ENCODE measurements at regions not wholly inside any gene's neighbourhood (a gene's known extent, or its start where the extent isn't known, plus 50 kb on each side); places are given as distances from the start of the nearest gene placed in this dataset.
"Not testable (repeated sequence)": the region's sequence is repeated elsewhere in the genome, so short reads cannot be mapped to it uniquely, and the experiment has no call there.

DNA sequence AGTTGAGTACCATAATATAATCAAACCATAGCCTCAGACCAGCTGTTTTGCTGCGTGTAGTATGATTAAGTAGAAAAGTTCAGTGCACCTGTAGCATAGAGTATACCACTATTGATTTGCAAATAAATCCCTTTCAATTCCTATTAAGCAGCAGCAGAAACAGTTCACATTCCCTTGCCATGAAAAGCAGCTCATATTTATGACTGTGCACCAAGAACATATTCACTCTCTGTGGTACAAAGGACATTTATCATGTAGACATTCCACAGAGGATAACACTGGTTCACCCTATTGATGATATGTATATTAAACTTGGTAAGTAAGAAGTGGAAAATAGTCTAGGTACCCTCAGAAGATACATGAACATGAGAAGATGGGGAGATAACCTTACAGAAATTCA is 1689.1 kb upstream of the CDH6 start:
- H3K36me3 Mint-ChIP-seq, result no peaks in the 10 kb centered on the region
- H3K27me3 Mint-ChIP-seq, result no peaks in the 10 kb centered on the region
- POLR2A ChIA-PET, result no interaction called here
- DNase-seq (no peak), ATAC-seq (ENCODE audit: low read depth) (no peak)
- H3K27ac Mint-ChIP-seq, result no peak overlapping the region
- peaks cover 8% of the 10 kb centered on the region for H3K9me3 Mint-ChIP-seq
- H3K4me1 Mint-ChIP-seq, result no peaks in the 10 kb centered on the region
- H3K4me3 Mint-ChIP-seq, result no peak overlapping the region

DNA sequence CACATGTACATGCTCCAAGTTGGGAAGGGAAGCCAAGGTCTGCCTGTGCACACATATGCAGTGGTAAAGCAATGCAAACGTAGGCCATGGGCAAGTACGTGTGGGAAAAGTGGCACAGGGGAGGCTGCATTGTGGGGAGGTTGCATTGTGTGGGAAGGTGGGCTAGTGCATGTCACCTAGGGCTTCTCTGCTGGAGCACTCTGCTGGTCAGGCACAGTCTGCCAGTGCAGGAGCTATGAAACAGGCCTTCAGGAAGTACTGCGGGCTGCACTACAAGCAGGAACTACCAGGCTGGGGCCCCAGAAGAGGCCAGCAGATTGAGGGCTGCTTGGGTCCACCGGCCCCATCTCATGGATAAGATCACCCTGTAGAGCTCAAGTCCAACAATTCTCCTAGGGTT is 1694.6 kb upstream of the CDH6 start:
- DNase-seq (no peak), ATAC-seq (ENCODE audit: low read depth) (no peak)
- no peaks in the 10 kb centered on the region for H3K36me3 Mint-ChIP-seq
- H3K9me3 Mint-ChIP-seq, result peaks cover 12% of the 10 kb centered on the region
- no peak overlapping the region for H3K27ac Mint-ChIP-seq
- no peaks in the 10 kb centered on the region for H3K4me1 Mint-ChIP-seq
- POLR2A ChIA-PET, result no interaction called here
- no peaks in the 10 kb centered on the region for H3K27me3 Mint-ChIP-seq
- H3K4me3 Mint-ChIP-seq, result no peak overlapping the region

DNA sequence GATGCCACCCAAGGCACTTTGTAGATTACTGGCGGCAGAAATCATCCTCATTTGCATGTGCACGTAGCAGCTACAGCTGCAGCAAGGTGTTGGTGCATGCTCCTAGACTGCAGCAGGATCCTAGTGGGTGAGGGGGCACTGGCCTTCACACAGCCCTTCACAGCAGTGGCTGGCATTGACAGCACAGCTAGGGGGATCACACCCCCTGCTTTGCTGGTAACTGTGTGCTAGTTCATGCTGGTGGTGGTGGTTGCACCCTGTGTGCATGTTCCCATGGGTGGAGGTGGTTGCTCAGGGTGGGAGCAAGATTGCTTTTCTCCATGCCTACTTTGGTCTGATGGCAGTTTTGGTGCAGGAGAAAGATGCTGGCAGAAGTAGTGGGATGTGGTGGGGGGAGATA is 1695.1 kb upstream of the CDH6 start:
- ATAC-seq (ENCODE audit: low read depth) (no peak), DNase-seq (no peak)
- Mint-ChIP-seq H3K4me3 (no peak overlapping the region), H3K4me1 (no peaks in the 10 kb centered on the region), H3K27ac (no peak overlapping the region), H3K27me3 (no peaks in the 10 kb centered on the region), H3K36me3 (no peaks in the 10 kb centered on the region), H3K9me3 (peaks cover 12% of the 10 kb centered on the region)
- POLR2A ChIA-PET, result no interaction called here

DNA sequence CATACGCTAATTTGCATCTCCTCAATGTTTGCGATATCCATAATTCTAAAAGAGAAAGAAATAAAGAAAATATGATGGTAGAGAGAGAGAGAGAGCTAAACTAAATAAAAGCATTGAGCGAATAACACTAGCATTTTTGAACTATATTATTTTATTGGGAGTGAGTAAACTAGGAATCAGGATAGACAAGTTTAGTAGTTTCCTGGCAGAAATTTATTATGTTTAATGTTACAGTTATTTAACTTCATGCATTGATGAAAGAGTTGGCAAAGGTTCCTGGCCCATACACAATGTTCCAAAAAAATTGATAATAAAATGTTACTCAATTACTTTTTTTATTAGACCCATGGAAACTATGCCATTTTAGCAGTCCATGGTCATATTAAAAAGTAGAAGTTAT is 1708.2 kb upstream of the CDH6 start:
- H3K27ac Mint-ChIP-seq, result no peak overlapping the region
- POLR2A ChIA-PET, result no interaction called here
- DNase-seq (no peak), ATAC-seq (ENCODE audit: low read depth) (no peak)
- no peaks in the 10 kb centered on the region for H3K4me1 Mint-ChIP-seq
- no peaks in the 10 kb centered on the region for H3K9me3 Mint-ChIP-seq
- no peak overlapping the region for H3K4me3 Mint-ChIP-seq
- H3K36me3 Mint-ChIP-seq, result no peaks in the 10 kb centered on the region
- H3K27me3 Mint-ChIP-seq, result no peaks in the 10 kb centered on the region

DNA sequence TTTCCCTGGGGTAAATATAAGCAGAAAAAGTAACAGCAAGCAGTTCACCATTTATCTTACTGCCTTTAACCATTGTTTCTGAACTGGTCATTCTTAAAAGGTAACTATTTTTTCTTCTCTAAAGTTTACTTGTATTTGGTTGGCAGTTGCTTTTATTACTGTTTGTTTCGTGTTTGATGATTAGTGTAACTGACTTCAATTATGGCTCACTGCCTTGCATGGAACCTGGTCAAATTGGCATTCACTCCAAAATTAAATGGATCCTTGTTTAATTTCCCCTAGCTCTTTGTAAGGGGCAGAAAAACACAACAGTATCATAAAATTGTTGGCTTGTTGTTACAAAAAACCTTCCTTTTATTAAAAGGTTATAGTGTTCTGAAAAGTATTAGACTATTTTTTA is 1723.9 kb upstream of the CDH6 start:
- peaks cover 4% of the 10 kb centered on the region for H3K9me3 Mint-ChIP-seq
- H3K4me1 Mint-ChIP-seq, result no peaks in the 10 kb centered on the region
- no peak for DNase-seq
- POLR2A ChIA-PET, result no interaction called here
- ATAC-seq (ENCODE audit: low read depth), result no peak
- H3K4me3 Mint-ChIP-seq, result no peak overlapping the region
- no peaks in the 10 kb centered on the region for H3K27me3 Mint-ChIP-seq
- H3K27ac Mint-ChIP-seq, result no peak overlapping the region
- no peaks in the 10 kb centered on the region for H3K36me3 Mint-ChIP-seq

DNA sequence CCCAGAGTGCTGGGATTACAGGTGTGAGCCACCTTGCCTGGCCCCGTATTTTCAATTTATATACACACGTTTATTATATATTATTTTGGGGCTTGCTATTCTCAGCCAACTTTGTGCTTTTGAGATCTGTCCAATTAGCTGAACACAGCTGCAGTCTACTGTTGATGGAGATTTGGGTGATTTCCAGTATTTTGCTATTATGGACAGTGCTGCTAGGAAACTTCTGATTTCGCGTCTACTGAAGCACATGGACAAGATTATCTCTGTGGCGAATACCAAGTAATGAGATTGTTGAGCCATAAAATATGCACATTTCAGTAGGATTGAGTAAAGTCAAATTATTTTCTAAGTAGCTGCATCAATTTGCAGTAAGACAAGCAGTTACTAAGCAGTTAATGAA is 1731.2 kb upstream of the CDH6 start:
- no peak overlapping the region for H3K27ac Mint-ChIP-seq
- ATAC-seq (ENCODE audit: low read depth), result no peak
- POLR2A ChIA-PET, result no interaction called here
- H3K4me1 Mint-ChIP-seq, result no peaks in the 10 kb centered on the region
- H3K27me3 Mint-ChIP-seq, result no peaks in the 10 kb centered on the region
- no peak for DNase-seq
- H3K9me3 Mint-ChIP-seq, result peaks cover under 1% of the 10 kb centered on the region
- no peaks in the 10 kb centered on the region for H3K36me3 Mint-ChIP-seq
- no peak overlapping the region for H3K4me3 Mint-ChIP-seq

DNA sequence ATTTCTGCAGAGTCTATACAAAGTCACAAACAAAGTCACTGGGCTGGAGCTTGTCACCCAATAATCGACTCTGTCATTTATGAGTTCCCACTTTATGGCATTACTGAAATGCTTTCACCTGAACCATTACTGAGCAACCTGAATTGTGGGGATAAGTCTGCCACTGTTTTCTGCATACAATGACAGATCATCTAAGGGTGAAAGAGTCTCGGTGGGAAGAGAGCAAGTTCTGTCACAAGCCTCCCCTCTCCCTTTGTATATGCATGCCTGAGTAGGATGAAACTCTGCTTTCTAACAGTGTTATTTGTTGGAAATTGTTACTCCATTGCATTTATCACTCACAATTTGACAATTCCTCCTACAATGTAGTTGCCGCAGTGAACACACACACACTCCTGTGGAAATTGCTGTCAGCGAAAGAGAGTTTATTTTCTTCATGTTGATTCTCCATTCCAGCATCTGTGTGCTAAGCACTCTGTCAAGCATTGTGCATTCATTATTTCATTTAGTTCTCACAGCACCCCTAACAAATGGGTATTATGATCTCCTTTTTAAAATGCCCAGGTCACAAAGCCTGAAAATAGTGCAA is 1732.4 kb upstream of the CDH6 start:
- Mint-ChIP-seq H3K4me3 (no peak overlapping the region), H3K27me3 (no peaks in the 10 kb centered on the region), H3K4me1 (no peaks in the 10 kb centered on the region), H3K27ac (no peak overlapping the region), H3K9me3 (peaks cover 2% of the 10 kb centered on the region), H3K36me3 (no peaks in the 10 kb centered on the region)
- POLR2A ChIA-PET, result no interaction called here
- ATAC-seq (ENCODE audit: low read depth) (no peak), DNase-seq (no peak)

DNA sequence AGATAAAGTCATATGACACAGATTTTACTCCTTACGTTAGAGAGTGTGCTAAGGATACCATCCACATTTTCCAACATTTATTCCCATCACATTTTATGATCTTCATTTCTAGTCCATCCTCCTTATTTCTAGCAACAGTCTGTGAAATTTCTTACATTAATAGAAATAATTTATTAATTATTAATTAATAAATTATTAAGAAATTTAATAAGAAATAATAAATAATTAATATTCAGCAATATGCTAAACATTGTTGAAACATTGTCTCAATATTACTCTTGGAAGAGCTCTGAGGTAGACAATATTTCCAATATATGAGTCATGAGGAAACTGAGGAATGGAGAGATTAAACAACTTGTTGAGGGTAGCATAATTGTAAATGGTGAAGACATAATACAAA is 1742.5 kb upstream of the CDH6 start:
- POLR2A ChIA-PET; H3K4me1 Mint-ChIP-seq; H3K27ac Mint-ChIP-seq; H3K4me3 Mint-ChIP-seq; H3K27me3 Mint-ChIP-seq; DNase-seq; H3K36me3 Mint-ChIP-seq; H3K9me3 Mint-ChIP-seq; ATAC-seq (ENCODE audit: low read depth): not testable (repeated sequence)

DNA sequence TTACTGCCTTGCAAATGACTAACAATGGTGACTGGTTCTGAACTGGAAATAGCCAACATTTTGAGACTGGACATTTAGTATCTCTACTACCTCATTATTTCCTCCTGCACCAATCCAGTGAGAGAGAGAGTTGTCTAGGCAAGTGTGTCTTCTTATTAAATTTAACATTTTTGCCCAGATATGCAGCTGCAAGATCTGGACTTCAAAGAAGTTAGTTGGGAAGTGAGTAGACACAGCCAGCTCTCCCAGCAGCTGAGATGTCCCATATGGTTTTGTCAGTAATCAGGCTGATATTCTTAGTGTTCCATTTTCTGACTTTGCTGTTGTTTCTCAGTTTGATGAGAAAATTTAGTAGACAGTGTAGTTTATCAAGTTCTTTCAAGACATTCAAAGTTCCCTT is 1778.8 kb upstream of the CDH6 start:
- no peaks in the 10 kb centered on the region for H3K27me3 Mint-ChIP-seq
- no peaks in the 10 kb centered on the region for H3K36me3 Mint-ChIP-seq
- H3K27ac Mint-ChIP-seq, result no peak overlapping the region
- ATAC-seq (ENCODE audit: low read depth) (no peak), DNase-seq (no peak)
- POLR2A ChIA-PET, result no interaction called here
- H3K4me1 Mint-ChIP-seq, result no peaks in the 10 kb centered on the region
- H3K4me3 Mint-ChIP-seq, result no peak overlapping the region
- no peaks in the 10 kb centered on the region for H3K9me3 Mint-ChIP-seq

DNA sequence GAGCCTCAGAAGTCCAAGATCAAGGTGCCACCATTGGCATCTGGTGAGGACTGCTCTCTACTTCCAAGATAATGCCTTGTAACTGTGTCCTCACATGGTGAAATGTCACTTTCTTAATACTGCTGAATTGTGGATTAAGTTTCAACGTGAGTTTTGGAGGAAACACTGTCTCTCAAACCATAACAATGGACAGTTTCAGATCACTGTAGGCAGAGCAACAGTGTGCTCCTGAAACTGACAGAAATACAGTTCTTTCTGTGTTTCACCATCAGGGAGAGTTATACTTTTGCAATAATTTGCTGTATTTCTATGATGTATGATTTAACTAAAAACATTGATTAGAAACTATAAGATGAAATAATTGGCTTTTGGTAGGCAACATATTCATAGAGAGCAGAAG is 1780.5 kb upstream of the CDH6 start:
- no peaks in the 10 kb centered on the region for H3K4me1 Mint-ChIP-seq
- H3K36me3 Mint-ChIP-seq, result no peaks in the 10 kb centered on the region
- POLR2A ChIA-PET, result no interaction called here
- no peak overlapping the region for H3K4me3 Mint-ChIP-seq
- no peak overlapping the region for H3K27ac Mint-ChIP-seq
- DNase-seq (no peak), ATAC-seq (ENCODE audit: low read depth) (no peak)
- no peaks in the 10 kb centered on the region for H3K9me3 Mint-ChIP-seq
- no peaks in the 10 kb centered on the region for H3K27me3 Mint-ChIP-seq

DNA sequence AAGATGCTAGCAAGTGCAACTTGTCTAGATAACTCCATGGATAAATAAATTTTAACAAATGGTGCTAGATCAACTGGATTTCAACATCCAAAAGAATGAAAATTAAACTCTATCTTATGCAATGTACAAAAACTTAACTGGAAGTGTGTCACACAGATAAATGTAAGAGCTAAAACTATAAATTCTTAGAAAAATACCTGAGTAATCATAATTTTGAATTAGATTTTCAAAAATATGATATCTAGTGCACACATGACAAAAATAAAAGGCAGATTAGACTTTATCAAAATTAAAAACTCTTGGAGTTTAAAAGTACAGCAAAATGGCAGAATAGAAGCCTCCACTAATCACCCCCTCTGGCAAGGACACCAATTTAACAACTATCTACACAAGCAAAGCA is 1791.2 kb upstream of the CDH6 start:
- H3K27me3 Mint-ChIP-seq, result no peaks in the 10 kb centered on the region

DNA sequence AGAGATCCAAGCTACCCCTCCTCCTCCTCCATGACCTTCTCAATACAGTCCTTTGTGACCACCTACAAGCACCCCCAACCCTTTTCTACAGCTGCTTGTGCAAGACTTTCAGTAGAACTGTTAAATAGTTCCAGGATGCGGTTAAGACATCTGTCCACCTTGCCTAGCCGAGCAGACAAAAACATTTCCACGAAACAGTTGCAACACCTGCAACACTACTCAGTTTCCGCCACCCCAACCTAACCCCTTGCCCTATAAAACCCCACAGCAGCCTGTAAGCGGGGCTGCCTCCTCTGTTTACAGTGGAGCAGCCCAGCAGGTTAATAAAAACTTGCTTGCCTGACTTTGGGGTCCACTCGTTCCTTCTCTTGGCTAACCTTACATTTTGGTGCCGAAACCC is 1803.5 kb upstream of the CDH6 start:
- DNase-seq (no peak), ATAC-seq (ENCODE audit: low read depth) (no peak)
- H3K9me3 Mint-ChIP-seq, result peaks cover 11% of the 10 kb centered on the region
- no peaks in the 10 kb centered on the region for H3K36me3 Mint-ChIP-seq
- no peak overlapping the region for H3K27ac Mint-ChIP-seq
- no peaks in the 10 kb centered on the region for H3K27me3 Mint-ChIP-seq
- no peaks in the 10 kb centered on the region for H3K4me1 Mint-ChIP-seq
- POLR2A ChIA-PET, result no interaction called here
- no peak overlapping the region for H3K4me3 Mint-ChIP-seq

More for the DNA sequence above, 1791.2 kb upstream of the CDH6 start:
- peaks cover 13% of the 10 kb centered on the region for H3K9me3 Mint-ChIP-seq
- DNase-seq (no peak), ATAC-seq (ENCODE audit: low read depth) (no peak)
- POLR2A ChIA-PET, result no interaction called here
- no peak overlapping the region for H3K27ac Mint-ChIP-seq
- no peaks in the 10 kb centered on the region for H3K4me1 Mint-ChIP-seq
- H3K36me3 Mint-ChIP-seq, result no peaks in the 10 kb centered on the region
- H3K4me3 Mint-ChIP-seq, result no peak overlapping the region

DNA sequence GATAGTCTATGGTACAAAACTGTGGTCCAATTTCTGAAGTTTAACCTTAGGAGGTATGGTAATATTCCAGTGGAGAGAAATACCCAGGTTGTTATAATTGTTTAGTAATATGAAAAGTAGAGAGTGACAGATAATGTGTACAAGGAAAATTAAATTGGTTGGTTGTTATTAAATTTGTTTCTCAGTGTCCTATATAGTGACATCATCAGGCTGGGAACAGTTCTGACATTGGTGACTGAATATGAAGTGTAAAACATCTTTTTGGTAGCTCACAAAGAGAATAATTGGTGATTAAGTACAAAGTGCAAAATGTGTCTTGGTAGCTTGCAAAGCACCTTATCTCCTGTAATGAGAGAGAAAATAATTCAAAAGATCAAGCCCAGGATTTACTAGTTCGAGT is 1806.1 kb upstream of the CDH6 start:
- no peak overlapping the region for H3K4me3 Mint-ChIP-seq
- no peak for DNase-seq
- no peak overlapping the region for H3K27ac Mint-ChIP-seq
- H3K9me3 Mint-ChIP-seq, result peaks cover 11% of the 10 kb centered on the region
- H3K36me3 Mint-ChIP-seq, result no peaks in the 10 kb centered on the region
- POLR2A ChIA-PET, result no interaction called here
- H3K4me1 Mint-ChIP-seq, result no peaks in the 10 kb centered on the region
- ATAC-seq (ENCODE audit: low read depth), result no peak
- no peaks in the 10 kb centered on the region for H3K27me3 Mint-ChIP-seq

DNA sequence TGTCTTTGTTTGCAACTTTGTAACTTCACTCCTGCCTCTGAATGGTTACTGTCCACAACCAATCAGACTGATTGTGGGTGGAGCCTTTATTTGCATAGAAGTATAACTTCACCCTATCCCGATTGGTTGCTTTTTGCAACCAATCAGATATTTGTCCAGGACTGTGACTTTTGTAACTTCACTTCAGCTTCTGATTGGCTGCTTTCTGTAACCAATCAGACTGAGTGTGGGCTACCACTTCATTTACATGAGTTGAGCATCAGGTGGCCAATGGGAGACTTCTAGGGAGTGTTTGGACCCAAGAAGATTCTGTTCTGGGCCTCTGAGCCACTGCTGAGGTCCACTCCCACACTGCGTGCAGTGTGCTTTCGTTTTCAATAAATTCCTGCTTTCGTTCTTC is 1810.7 kb upstream of the CDH6 start:
- DNase-seq, result no peak
- Mint-ChIP-seq H3K36me3 (no peaks in the 10 kb centered on the region), H3K4me1 (no peaks in the 10 kb centered on the region), H3K9me3 (no peaks in the 10 kb centered on the region), H3K27ac (no peak overlapping the region), H3K27me3 (no peaks in the 10 kb centered on the region), H3K4me3 (no peak overlapping the region)
- POLR2A ChIA-PET, result no interaction called here
- no peak for ATAC-seq (ENCODE audit: low read depth)

DNA sequence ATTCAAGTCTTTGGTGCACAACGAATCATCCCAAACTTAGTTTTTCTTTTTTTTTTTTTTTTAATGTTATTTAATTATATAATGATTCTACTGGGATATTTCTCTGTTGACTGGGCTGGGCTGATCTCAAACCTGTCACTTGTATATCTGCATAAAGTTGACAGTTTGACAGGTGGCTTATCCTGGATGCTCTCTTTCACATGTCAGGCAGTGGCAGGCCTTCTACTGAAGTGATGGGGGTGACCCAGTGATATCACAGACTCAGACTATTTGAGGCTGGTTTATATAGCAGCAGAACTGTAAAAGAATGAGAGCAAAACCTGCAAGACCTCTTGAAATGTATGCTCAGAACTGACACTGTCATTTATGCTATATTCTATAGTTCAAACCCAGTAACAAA is 1813.5 kb upstream of the CDH6 start:
- DNase-seq (no peak), ATAC-seq (ENCODE audit: low read depth) (no peak)
- Mint-ChIP-seq H3K27me3 (no peaks in the 10 kb centered on the region), H3K27ac (no peak overlapping the region), H3K36me3 (no peaks in the 10 kb centered on the region), H3K9me3 (no peaks in the 10 kb centered on the region), H3K4me1 (no peaks in the 10 kb centered on the region), H3K4me3 (no peak overlapping the region)
- POLR2A ChIA-PET, result no interaction called here

All from activated naive CD8-positive, alpha-beta T cell treated with anti-CD3 and anti-CD28 coated beads, Interleukin-2, amount 10 ng/mL, durations not matched to agents 7 days and 5 days (primary cell).